ENCODE measurements at regions not wholly inside any gene's neighbourhood (a gene's known extent, or its start where the extent isn't known, plus 50 kb on each side); places are given as distances from the start of the nearest gene placed in this dataset.

- TF ChIP-seq CTCF (IDR thresholded peaks at IDR 0.05) (no peak), POLR2A (IDR thresholded peaks at IDR 0.05) (no peak), EP300 (IDR thresholded peaks at IDR 0.05) (no peak)
- H3K36me3 ChIP-seq = no peaks in the 10 kb centered on the region
- no peaks in the 10 kb centered on the region for H3K27me3 ChIP-seq
- WGBS, 3 donors = 67 to 77% (median 69%) methylated on average over 7 of the region's 7 CpGs
- intact Hi-C loops (cut with DNase I) = no loop called here
- H3K4me3 ChIP-seq = no peak overlapping the region
- DNase-seq = no peak
- no peaks in the 10 kb centered on the region for H3K9me3 ChIP-seq
- no peaks in the 10 kb centered on the region for H3K4me1 ChIP-seq (ENCODE audit: insufficient read depth)
- no peak overlapping the region for H3K27ac ChIP-seq
These were observed 788.8 kb upstream of the FAT3 start for GRCh38 chr11:91435694-91436395.

GRCh38 chr11:91433284-91434010 lies 791.2 kb upstream of the FAT3 start:
- Histone ChIP-seq H3K4me1 (ENCODE audit: insufficient read depth) (no peaks in the 10 kb centered on the region), H3K9me3 (no peaks in the 10 kb centered on the region), H3K27me3 (no peaks in the 10 kb centered on the region), H3K36me3 (no peaks in the 10 kb centered on the region), H3K4me3 (no peak overlapping the region), H3K27ac (no peak overlapping the region)
- 79 to 86% (median 79%) methylated on average over 8 of the region's 8 CpGs for WGBS, 3 donors
- intact Hi-C loops (cut with DNase I) = no loop called here
- no peak for TF ChIP-seq EP300 (IDR thresholded peaks at IDR 0.05)
- no peak for TF ChIP-seq CTCF (IDR thresholded peaks at IDR 0.05)
- TF ChIP-seq POLR2A (IDR thresholded peaks at IDR 0.05) = no peak
- no peak for DNase-seq

- Histone ChIP-seq H3K27ac (no peak overlapping the region), H3K9me3 (no peaks in the 10 kb centered on the region), H3K36me3 (no peaks in the 10 kb centered on the region), H3K27me3 (no peaks in the 10 kb centered on the region), H3K4me3 (no peak overlapping the region), H3K4me1 (ENCODE audit: insufficient read depth) (no peaks in the 10 kb centered on the region)
- TF ChIP-seq EP300 (IDR thresholded peaks at IDR 0.05) = no peak
- TF ChIP-seq CTCF (IDR thresholded peaks at IDR 0.05) = no peak
- TF ChIP-seq POLR2A (IDR thresholded peaks at IDR 0.05) = no peak
- 37 to 60% (median 44%) methylated on average over 3 of the region's 3 CpGs for WGBS, 3 donors
- DNase-seq = no peak
- intact Hi-C loops (cut with DNase I) = no loop called here
These were observed 803.0 kb upstream of the FAT3 start for GRCh38 chr11:91421641-91422040.

DNA sequence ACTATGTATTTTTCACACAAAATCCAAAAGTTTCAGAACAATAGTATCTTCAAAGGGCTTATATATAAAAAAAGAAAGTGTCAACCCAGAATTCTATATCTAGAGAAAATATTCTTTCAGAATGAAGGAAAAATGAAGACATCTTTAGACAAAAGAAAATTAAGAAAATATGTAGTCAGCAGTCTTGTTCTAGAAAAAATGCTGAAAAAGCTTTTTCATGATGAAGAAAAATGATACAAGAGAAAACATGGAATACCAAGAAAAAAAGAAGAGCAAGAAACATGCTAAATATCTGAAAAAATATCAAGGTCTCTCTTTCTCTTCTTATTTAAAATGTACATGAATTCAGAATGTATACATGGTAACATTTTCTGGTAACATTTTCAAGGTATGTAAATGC lies 816.8 kb upstream of the FAT3 start:
- Histone ChIP-seq H3K27me3 (no peaks in the 10 kb centered on the region), H3K9me3 (no peaks in the 10 kb centered on the region), H3K36me3 (no peaks in the 10 kb centered on the region), H3K4me3 (no peak overlapping the region), H3K27ac (no peak overlapping the region), H3K4me1 (ENCODE audit: insufficient read depth) (no peaks in the 10 kb centered on the region)
- intact Hi-C loops (cut with DNase I) = no loop called here
- TF ChIP-seq CTCF (IDR thresholded peaks at IDR 0.05) (no peak), POLR2A (IDR thresholded peaks at IDR 0.05) (no peak), EP300 (IDR thresholded peaks at IDR 0.05) (no peak)
- no peak for DNase-seq

Measured in ovary (tissue), 7 donors.